Activated CD4-positive, CD25-positive, alpha-beta regulatory T cell (primary cell): ENCODE measurements at regions not wholly inside any gene's neighbourhood (a gene's known extent, or its start where the extent isn't known, plus 50 kb on each side); places are given as distances from the start of the nearest gene placed in this dataset.
"Not testable (repeated sequence)": the region's sequence is repeated elsewhere in the genome, so short reads cannot be mapped to it uniquely, and the experiment has no call there.

Source experiments
- DNase-seq, 4 experiments: peaks; one replicate each; lab custom pipeline; 2025; lab: John Stamatoyannopoulos, UW

DNA sequence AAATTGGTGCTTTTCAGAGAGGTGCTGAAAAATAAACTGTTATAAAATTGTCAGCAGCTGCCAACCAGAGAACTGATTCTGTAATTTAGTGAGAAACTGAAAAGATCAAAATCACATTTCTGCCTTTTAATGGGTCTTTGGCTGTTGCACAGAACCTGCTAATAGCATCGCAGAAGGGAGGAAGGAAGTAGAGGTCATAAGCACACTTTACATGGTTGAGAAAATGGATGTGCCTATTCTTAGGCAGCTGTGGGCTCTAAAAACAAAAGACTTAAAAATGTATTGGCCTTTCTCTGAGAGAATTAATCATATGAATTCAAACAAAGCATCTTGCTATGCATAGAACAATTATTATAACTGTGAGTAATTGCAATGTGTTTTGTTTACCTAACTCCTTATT, 1186.9 kb downstream of the DSC3 start:
- no peak for DNase-seq

DNA sequence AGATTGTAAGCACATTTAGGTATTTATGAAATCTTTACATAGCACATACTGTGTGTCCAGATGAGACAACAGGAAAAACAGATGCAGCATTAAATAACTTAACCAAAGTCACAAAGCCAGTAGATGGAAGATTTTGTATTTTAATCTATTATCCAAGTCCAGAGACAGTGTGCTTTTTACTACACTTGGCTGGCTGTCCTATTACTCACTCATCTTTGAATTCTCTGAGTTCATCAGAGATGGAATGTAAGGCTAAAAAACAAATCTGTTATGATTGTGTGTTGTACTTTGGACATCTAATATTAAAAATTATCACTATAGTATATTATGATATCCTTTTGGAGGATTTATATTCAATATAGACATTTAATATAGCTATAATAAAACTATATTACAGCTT, 1189.4 kb downstream of the DSC3 start:
- no peak for DNase-seq

DNA sequence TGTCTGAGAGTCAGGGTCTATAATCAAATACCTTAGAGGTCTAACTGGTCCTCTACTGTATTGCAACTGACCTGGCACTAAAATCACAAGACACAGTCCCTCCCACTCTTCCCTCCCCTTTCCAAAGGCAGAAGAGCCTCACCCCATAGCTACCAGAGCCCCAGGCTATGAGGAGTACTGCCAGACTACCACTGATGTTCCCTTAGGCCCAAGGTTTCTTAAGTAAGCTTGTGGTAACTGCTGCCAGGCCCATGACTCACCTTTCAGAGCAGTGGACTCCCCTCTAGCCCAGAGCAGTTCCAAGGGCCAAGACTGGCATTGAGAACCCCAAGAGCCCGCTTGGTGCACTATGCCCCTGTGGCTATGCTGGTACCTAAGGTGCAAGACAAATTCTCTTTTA, 1193.4 kb downstream of the DSC3 start:
- DNase-seq = no peak

DNA sequence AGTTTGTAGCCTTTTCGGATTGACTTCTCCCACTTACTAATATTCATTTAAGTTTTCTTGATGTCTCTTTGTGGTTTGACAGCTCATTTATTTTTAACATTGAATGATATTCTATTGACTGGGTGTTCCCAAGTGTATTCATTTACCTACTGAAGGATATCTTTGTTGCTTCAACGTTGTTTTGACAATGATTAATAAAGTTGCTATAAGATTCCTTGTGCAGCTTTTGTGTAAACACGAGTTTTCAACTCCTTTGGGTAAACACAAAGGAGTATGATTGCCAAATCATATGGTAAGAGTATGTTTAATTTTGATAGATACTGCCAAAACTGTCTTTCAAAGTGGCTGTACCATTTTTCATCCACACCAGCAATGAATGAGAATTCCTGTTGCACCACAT, 1200.9 kb downstream of the DSC3 start:
- DNase-seq = no peak

DNA sequence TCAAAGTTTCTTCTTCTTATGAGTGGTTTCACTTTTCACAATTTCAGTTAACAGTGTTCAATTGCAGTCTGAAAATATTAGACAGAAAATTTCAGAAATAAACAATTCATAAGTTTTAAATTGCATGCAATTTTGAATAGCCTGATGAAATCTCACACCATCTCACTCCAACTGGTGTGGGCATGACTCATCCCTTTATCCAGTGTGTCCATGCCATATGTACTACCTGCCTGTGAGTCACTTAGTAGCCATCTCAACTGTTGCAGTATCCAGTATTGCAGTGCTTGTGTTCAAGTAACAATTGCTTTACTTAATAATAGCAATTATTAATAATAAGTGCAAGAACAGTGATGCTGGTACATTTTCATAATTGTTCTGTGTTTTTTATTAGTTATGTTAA, 1202.5 kb downstream of the DSC3 start:
- no peak for DNase-seq

DNA sequence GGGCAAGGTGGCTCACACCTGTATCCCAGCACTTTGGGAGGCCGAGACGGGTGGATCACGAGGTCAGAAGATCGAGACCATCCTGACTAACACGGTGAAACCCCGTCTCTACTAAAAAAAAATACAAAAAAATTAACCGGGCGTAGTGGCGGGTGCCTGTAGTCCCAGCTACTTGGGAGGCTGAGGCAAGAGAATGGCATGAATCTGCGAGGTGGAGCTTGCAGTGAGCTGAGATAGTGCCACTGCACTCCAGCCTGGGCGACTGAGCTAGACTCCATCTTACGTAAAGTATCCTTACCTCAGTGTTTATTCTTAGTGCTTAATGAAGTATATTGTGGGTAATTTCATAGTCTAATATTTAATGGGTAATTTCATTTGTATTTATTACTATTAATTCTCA, 1203.6 kb downstream of the DSC3 start:
- not testable (repeated sequence) for DNase-seq

DNA sequence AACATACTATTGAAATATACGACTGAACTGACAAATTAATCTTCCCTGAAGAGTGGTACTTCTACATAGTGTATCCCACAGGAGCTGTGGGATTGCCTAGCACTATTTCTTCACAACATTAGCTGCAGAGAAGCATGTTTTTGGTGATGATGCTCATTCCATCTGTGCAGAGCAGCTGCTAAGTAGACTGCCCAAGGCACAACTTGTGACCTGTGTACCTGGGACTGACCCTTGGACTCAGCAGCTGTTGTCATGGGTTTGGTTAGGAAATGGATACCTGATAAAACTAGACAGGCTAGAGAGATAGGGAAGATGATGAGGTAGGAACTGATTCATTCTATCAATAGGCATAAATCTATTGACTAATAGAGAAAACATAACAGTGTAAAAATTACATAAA, 1204.0 kb downstream of the DSC3 start:
- DNase-seq = no peak

DNA sequence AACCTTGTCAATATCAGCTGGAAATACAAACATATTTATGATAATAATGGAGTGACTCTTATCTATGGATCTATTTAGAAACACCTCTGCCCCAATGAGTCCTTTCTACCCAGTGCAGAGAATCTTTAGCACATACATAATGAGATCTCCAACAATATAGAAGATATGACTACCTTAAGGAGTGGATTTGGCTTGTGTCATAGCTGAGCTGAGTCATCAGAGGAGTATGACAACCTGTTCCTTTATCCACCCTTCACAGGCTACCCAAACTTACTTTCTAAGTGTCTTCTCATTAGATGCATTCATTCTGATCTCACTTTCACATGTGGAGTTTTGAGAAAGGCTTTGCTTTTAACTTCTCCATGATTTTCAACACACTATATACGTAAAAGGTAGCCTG, 1218.9 kb downstream of the DSC3 start:
- no peak for DNase-seq

DNA sequence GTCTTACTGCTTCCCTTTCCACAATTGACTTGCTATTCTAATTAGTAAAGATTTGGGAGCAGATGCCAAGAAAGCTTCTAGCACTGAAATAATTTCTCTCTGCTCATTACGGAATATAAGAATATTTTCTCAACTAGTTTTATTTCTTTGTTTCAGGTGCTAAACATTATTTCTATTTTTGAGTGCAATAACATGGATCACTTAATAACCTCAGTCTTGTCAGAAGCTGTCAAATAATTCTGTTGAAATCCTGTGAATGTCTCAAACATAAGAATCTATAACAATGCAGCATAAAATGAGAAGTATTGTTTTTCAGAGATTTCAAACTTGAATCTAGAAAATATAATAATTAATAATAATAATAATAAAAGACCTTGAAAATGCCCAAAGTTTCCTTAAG, 1221.0 kb downstream of the DSC3 start:
- no peak for DNase-seq

DNA sequence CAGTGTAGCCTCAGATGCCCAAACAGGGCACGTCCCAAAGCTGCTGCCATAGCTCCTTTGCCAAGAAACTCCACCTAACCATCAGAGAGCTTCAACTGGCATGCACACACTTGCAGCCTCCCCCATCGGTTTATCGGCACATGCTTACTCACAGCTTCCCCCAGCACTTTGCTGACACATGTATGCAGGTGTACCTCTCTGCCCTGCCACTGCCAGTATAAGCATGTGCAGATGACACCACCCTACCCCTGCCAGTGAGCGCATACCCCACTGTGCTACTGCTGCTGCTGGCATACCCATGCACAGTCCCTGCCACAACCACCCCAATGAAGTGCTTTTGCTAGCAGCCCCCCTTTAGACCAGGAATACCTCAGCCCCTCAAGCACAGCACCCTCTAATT, 1231.0 kb downstream of the DSC3 start:
- no peak for DNase-seq

DNA sequence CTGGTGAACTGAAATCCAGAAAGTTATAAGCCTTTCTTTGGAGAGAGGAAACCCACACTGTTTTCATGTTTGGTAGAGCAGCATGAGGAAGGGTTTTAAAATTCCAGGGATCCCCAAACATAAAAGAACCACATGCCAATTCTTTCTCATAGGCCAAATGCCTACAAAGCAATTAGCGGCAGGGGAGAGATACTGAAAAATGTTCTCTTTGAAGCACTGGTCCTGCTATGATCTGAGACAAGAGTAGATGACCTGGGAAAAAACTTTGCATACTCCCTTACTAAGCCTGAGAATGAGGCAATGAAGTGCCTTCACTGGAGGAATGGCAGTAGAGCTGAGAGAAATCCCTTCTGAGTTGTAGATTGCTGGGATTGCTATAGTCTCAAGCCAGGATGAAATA, 1261.7 kb downstream of the DSC3 start:
- no peak for DNase-seq

DNA sequence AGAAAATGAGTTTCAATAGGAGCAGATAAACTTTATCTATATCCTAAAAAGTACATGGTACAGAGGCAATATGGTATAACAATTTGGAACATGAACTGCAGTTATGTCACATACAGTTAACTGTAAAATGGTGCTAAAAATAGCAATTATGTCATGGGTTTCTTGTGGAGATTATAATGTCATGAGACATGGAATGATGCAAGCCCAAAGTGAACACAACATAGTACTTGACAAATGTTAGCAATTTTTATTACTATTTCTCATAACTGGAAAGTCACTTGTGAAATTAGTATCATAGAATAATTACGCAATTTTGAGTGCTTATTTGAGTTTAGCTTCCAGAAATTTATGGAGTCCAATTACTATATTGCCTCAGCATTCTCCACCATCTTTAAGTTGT, 1263.4 kb downstream of the DSC3 start:
- no peak for DNase-seq

DNA sequence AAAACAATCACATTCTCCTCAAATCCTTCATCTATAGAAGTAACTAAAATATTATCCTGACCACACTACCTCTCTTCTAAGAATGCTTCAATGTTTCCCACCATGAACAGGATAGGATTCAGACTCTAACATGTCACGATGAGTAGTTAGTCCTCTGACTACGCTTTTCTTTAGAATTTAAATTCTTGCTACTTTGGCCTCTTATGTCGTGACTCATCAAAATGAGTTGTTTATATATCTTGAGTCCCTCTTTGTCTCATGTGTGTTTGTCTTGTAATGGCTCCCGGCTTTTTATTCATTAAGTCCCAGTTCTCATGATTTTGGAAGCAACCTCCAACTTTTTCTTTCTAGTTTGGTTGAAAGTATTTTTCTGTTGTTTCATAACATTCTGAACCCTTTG, 1289.2 kb downstream of the DSC3 start:
- DNase-seq = no peak

DNA sequence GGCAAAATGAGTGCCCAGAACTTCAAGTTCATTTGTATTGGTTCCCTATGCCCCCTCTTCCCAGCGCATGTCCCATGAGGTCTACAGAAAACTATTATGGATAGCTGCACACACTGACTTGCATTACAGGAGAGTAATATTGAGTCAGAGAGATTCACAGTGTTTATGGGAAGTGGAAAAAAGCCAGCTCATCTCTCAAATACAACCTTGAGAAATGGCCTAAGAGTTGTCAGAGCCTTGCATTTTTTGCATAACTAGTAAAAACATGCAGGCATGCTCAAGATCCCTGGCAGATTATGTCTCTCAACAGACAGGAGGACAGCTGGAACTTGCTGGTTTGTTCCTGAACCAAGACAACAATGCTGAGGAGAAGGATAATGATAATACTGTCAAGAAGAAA, 1292.8 kb downstream of the DSC3 start:
- DNase-seq = no peak

DNA sequence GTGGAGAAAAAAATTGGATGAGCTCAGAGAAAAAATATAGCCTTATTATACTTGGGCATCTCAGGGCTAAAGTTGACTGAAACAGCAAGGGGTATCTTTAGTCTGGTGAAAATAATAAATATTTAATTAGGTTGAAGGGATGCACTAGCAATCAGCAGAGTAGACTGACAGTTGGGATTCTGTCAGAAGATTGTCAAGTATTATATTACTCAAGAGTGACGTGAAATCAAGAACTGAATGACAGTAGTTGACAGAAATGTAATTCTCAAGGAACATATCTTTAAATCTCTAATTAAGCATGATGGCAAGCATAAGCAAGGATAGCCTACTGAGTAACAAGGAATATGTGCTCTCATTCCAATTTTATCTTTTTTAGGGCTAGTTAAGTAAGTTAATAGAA, 1301.1 kb downstream of the DSC3 start:
- DNase-seq = no peak

DNA sequence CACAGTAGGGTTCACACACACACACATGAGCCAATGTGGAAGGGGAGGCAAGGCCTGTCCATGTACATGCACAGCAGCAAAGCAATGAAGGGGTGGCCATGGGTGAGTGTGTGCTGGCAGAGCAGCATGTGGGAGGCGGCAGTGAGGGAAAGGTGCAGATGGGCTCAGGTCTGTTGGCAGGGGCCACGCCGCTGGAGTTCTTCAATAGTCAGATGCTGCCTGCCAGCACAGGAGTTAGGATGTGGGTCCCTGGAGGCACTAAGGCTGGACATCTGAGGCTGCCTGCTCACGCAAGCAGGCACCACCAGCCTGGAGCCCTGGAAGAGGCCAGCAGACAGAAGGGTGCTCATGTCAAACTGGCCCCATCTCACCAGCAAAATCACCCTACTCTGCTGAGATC, 1304.9 kb downstream of the DSC3 start:
- DNase-seq = no peak

DNA sequence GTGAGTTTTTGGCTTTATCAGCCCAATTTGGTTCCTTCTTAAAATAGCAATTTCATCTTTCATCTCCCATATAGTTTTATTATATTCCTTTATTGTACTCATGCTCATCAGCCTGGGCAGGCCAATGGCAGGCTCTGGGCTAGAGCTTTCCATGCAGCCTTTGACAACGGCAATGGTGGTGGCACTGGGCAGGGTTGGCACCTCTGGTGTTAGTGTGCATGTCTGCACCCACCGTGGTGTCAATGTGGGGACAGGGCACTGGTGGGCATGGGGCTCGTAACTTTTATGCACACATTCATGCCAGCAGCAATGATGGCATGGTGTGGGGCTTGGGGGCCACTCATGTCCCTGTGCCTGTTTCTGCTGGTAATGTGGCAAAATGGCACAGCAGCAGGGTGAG, 1305.4 kb downstream of the DSC3 start:
- DNase-seq = no peak

DNA sequence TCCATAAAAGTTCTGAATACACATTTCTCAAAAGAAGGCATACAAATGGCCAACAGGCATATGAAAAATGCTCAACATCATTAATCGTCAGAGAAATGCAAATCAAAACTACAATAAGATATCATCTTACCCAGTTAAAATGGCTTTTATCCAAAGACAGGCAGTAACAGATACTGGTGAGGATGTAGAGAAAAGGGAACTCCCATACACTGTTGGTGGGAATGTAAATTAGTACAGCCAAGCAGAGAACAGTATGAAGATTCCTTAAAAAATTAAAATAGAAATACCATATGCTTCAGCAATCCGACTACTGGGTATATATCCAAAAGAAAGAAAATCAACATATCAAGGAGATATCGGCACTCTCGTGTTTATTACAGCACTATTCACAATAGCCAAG, 1312.5 kb downstream of the DSC3 start:
- DNase-seq = no peak

DNA sequence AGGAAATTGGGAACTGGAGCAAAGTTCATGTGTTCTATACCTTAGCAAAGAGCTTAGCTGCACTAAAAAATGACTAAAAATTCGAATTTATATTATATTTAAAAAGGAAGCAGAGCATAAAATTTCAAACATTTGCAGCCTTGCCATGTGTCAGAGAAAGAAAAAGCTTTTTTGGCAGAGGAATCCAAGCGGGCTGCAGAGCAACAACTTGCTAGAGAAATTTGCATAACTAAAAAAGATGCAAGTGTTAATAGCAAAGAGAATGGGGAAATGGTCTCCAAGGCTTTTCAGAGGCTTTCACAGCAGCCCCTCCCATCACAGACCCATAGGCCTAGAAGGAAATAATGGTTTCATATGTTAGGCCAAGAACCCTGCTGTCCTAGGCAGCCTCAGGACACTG, 1315.9 kb downstream of the DSC3 start:
- no peak for DNase-seq

DNA sequence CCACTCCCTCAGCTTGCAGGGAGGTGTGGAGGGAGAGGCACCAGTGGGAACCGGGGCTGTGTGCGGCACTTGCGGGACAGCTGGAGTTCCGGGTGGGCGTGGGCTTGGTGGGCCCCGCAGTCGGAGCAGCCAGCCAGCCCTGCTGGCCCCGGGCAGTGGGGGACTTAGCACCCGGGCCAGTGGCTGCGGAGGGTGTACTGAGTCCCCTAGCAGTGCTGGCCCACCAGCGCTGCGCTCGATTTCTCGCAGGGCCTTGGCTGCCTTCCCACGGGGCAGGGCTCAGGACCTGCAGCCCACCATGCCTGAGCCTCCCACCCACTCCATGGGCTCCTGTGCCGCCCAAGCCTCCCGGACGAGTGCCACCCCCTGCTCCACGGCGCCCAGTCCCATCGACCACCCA, 1319.1 kb downstream of the DSC3 start:
- DNase-seq = not testable (repeated sequence)

DNA sequence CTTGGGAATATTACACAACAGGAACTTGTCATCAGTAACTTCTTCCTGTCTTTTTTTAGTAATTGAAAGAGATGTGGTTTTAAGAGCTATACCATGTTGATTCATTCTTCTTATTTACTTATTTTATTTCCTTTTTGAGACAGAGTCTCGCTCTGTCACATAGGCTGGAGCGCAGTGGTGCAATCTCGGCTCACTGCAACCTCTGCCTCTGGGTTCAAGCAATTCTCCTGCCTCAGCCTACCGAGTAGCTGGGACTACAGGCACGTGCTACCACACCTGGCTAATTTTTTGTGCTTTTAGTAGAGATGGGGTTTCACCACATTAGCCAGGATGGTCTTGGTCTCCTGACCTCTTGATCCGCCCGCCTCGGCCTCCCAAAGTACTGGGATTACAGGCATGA, 1326.6 kb downstream of the DSC3 start:
- DNase-seq = not testable (repeated sequence)

DNA sequence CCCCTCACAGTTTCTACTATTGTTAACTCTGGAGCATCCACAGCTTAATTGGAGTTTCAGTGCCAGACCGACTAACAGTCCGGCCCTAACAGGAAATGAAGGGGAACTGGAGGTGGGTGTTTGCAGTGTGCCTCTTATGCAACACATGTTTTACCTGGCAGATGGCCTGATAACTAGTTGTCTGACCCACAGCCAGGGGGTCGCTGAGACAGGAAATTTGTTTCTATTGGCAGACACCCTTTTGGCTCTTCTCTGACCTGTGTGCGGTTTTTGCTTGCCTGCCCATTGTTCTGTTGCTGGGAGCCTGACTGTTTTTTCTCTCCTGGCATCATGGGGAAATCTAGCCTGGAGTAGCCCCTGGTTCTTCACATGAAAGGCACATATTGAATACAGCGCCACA, 1329.8 kb downstream of the DSC3 start:
- DNase-seq = no peak

DNA sequence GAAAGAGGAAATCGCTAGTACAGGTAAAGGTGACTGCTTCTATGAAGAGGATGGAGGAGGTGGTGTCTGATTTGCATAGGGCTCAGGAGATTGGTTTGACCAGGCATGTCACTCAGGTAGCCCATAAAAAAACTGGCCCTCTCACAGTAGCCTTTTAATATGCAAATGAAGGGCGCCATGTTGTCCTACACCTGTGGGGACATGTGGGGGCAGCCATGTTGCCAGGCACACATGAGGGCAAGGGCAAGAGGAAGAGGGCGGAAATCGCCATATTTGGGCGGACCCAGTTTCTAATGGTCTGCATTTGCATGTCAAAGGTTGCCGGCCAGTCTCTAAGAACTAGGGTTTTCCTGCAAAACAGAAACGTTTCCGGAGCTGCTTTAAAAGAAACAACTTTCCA, 1330.6 kb downstream of the DSC3 start:
- no peak for DNase-seq

DNA sequence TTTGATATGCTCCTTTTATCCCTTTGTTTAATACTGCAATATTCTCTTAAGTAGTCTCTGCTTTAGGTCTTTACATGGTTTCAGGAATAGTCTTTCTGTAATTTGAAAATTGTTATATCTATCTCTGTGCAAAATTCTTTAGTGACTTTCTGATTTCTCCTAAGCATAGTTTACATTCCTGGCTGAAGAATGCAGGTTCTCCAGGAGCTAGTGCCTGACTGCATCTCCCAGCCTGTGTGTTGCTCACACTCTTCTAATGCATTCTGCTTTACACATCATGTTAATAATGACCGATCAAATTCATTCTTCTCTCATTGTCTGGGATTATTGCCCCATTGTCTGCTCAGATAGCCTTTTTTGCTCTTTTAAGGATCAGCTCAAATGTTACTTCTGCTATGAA, 1349.2 kb downstream of the DSC3 start:
- no peak for DNase-seq

DNA sequence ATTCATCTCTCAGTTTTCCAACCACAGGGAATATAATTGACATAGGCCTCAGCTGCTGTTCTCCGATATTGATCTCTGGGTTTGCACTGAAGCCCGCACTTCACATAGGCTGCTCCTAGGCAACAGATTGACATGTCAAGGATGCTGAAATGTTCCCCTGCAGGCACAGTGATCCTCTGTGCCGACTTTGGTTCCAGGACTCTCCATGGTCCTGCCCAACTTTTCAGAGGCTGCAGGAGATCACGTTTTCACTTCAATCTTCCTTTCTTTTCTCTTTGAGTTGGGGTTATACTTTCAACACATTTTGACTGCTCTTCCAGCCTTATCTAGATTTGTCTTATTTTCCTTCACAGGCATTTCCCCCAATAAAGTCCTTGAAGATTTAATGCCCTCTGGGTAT, 1361.0 kb downstream of the DSC3 start:
- no peak for DNase-seq
